ENCODE measurements at regions not wholly inside any gene's neighbourhood (a gene's known extent, or its start where the extent isn't known, plus 50 kb on each side); places are given as distances from the start of the nearest gene placed in this dataset.

DNA sequence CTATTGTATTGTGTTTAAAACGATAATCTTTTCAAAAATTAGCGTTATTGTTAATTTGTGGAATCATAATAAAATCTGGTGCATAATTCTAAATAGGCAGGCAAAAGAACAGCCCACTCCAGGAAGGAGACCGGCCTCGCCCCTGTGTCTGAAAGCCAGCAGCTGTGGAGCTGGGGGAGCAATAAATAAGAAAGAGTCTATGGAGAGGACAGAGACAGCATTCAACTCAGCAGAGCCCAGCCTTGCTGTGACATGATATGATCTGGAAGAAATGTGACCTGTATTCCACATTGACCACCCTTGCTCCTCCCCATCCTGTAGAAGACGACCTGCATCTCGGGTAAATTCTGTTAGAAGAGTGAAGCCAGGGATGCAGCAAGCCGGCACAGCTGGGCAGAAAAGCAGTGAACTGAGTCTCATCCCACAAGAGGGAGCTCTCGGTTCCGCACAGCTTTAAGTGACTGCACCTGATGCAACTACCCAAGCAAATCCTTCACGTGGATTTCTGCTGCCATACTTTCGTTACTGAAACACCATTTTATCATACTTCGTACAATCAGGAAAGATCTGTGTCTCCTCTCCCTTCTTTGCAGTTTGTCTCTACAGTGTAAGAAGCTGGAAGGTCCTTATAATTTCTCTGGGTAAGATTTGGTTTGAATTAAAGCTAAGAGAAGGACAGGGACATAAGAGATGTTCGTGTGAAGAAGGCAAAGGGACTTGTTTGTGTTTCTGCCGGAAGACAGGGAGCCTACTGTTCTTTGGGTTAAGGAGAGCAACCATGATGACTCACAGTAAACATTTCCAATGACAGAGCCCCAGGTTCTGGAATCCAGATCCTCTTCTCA lies 427.1 kb downstream of the GPAM start:
- Histone ChIP-seq H3K4me1 (ENCODE audit: control insufficient read depth in 2 of 2, insufficient read depth in 2 of 2, low read length in 1 of 2) (no peaks in the 10 kb centered on the region), H3K27me3 (ENCODE audit: control insufficient read depth in 1 of 2, insufficient read depth in 2 of 2, low read length in 2 of 2) (no peaks in the 10 kb centered on the region), H3K4me3 (ENCODE audit: low read depth in 1 of 2, low read length in 2 of 2) (no peak overlapping the region), H3K27ac (ENCODE audit: low read depth in 2 of 2, low read length in 1 of 2) (no peak overlapping the region), H3K36me3 (ENCODE audit: control insufficient read depth in 2 of 2, insufficient read depth in 2 of 2, low read length in 1 of 2) (no peaks in the 10 kb centered on the region), H3K9me3 (ENCODE audit: control insufficient read depth in 2 of 2, insufficient read depth in 1 of 2, low read depth in 1 of 2, low read length in 1 of 2) (no peaks in the 10 kb centered on the region)
- 33 to 36% methylated on average over 14 of the region's 14 CpGs for WGBS, 2 donors

DNA sequence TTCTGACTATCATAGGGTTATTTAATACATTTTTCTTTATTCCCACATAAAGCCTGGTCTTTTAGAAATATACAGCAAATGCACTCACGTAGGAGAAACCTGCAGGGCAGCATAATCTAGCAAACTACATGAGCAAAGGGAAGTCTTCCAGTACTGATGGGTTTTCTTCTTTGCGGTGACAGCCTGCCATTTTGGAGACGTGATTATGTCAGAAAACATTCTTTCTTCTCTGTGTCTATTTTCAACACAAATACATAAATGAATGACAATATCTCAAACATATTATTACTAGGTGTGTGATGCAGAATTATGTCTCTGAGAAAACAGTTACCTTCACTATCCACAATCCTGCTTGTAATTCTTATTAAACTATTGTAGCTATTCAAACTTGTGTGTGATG lies 425.0 kb downstream of the GPAM start:
- H3K9me3 ChIP-seq (ENCODE audit: control insufficient read depth in 2 of 2, insufficient read depth in 1 of 2, low read depth in 1 of 2, low read length in 1 of 2), result no peaks in the 10 kb centered on the region
- H3K4me1 ChIP-seq (ENCODE audit: control insufficient read depth in 2 of 2, insufficient read depth in 2 of 2, low read length in 1 of 2), result no peaks in the 10 kb centered on the region
- H3K27me3 ChIP-seq (ENCODE audit: control insufficient read depth in 1 of 2, insufficient read depth in 2 of 2, low read length in 2 of 2), result no peaks in the 10 kb centered on the region
- no peaks in the 10 kb centered on the region for H3K36me3 ChIP-seq (ENCODE audit: control insufficient read depth in 2 of 2, insufficient read depth in 2 of 2, low read length in 1 of 2)
- no peak overlapping the region for H3K27ac ChIP-seq (ENCODE audit: low read depth in 2 of 2, low read length in 1 of 2)
- H3K4me3 ChIP-seq (ENCODE audit: low read depth in 1 of 2, low read length in 2 of 2), result no peak overlapping the region
- WGBS, 2 donors, result 82 to 86% methylated on average over 3 of the region's 3 CpGs

DNA sequence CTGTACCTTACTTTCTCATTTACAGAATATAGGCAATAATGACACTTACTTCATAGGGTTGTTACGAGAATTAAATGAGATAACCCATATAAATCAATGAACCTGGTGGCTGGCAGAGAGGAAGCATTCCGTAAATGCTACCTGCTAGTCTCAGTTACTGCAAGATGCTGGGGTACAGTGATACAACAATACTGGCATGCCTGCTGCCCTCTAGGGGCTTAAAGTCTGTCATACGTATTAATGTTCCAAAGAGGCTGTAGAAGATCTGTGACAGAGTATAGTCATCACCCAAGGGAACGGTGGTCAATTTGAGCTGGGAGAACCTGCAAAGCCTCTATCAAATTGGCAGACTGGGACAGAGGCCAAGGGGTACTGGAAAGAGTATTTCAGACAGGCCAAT lies 421.5 kb downstream of the GPAM start:
- Histone ChIP-seq H3K27me3 (ENCODE audit: control insufficient read depth in 1 of 2, insufficient read depth in 2 of 2, low read length in 2 of 2) (no peaks in the 10 kb centered on the region), H3K4me3 (ENCODE audit: low read depth in 1 of 2, low read length in 2 of 2) (no peak overlapping the region), H3K4me1 (ENCODE audit: control insufficient read depth in 2 of 2, insufficient read depth in 2 of 2, low read length in 1 of 2) (no peaks in the 10 kb centered on the region), H3K27ac (ENCODE audit: low read depth in 2 of 2, low read length in 1 of 2) (no peak overlapping the region), H3K9me3 (ENCODE audit: control insufficient read depth in 2 of 2, insufficient read depth in 1 of 2, low read depth in 1 of 2, low read length in 1 of 2) (no peaks in the 10 kb centered on the region), H3K36me3 (ENCODE audit: control insufficient read depth in 2 of 2, insufficient read depth in 2 of 2, low read length in 1 of 2) (no peaks in the 10 kb centered on the region)
- 86 to 91% methylated on average over 4 of the region's 4 CpGs for WGBS, 2 donors

DNA sequence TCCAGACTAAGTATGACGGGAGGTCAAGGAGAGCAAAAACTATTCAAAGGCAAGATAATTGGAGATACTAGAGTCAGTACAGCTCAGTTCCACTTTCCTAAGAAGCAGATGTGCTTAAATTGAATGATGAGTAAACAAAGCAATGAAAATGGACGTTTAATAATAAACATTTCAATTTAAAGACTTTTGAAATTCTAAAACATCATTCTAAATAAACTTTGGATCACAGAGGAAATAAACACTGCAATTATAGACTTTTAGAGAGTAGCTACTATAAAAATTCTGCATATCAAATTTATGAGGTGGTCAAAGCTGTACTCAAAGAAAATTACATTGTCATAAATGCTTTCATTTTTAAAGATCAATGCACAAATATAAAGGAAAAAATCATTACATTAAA lies 418.3 kb downstream of the GPAM start:
- Histone ChIP-seq H3K27me3 (ENCODE audit: control insufficient read depth in 1 of 2, insufficient read depth in 2 of 2, low read length in 2 of 2) (no peaks in the 10 kb centered on the region), H3K36me3 (ENCODE audit: control insufficient read depth in 2 of 2, insufficient read depth in 2 of 2, low read length in 1 of 2) (no peaks in the 10 kb centered on the region), H3K9me3 (ENCODE audit: control insufficient read depth in 2 of 2, insufficient read depth in 1 of 2, low read depth in 1 of 2, low read length in 1 of 2) (no peaks in the 10 kb centered on the region), H3K4me1 (ENCODE audit: control insufficient read depth in 2 of 2, insufficient read depth in 2 of 2, low read length in 1 of 2) (no peaks in the 10 kb centered on the region), H3K4me3 (ENCODE audit: low read depth in 1 of 2, low read length in 2 of 2) (no peak overlapping the region), H3K27ac (ENCODE audit: low read depth in 2 of 2, low read length in 1 of 2) (no peak overlapping the region)
- WGBS, 2 donors, result 41 to 50% methylated on average over 2 of the region's 2 CpGs

DNA sequence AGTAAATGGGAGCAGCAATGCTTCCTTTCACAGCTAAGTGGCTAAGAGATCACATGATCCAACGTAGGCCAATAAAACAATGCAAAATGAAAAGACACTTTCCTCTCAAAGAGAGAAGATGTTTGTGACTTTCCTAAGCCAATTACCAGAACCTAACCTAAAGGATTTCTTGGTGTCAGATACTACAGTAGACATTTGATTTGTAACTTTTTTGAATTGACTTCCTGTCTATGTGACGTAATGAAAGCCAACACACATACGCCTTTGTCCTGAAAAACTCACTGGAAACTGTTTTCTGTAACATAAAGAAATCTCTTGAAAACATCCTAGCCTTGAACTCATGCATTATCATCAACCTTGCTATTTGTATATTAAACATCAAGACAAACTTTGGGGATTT lies 417.1 kb downstream of the GPAM start:
- Histone ChIP-seq H3K4me1 (ENCODE audit: control insufficient read depth in 2 of 2, insufficient read depth in 2 of 2, low read length in 1 of 2) (no peaks in the 10 kb centered on the region), H3K4me3 (ENCODE audit: low read depth in 1 of 2, low read length in 2 of 2) (no peak overlapping the region), H3K27ac (ENCODE audit: low read depth in 2 of 2, low read length in 1 of 2) (no peak overlapping the region), H3K36me3 (ENCODE audit: control insufficient read depth in 2 of 2, insufficient read depth in 2 of 2, low read length in 1 of 2) (no peaks in the 10 kb centered on the region), H3K9me3 (ENCODE audit: control insufficient read depth in 2 of 2, insufficient read depth in 1 of 2, low read depth in 1 of 2, low read length in 1 of 2) (no peaks in the 10 kb centered on the region), H3K27me3 (ENCODE audit: control insufficient read depth in 1 of 2, insufficient read depth in 2 of 2, low read length in 2 of 2) (no peaks in the 10 kb centered on the region)
- 53 to 71% methylated on average over 3 of the region's 3 CpGs for WGBS, 2 donors

DNA sequence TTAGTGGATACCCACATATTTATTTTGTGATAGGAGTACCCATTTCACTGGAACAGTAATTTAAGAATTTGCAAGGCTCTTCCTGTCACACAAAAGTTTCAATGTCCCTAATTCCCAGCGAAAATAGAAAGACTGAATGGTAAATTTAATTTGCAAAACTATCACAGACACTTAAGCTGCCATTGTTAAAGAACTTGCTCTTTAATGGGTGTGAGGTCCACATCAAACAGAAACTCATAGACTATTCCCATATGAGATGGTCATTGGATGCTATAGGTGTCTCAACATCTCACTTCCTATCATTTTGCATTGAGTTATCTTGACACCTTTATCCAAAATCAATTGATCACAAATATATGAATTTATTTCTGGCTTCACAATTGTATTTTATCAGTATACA lies 415.9 kb downstream of the GPAM start:
- no peak overlapping the region for H3K27ac ChIP-seq (ENCODE audit: low read depth in 2 of 2, low read length in 1 of 2)
- no peaks in the 10 kb centered on the region for H3K9me3 ChIP-seq (ENCODE audit: control insufficient read depth in 2 of 2, insufficient read depth in 1 of 2, low read depth in 1 of 2, low read length in 1 of 2)
- H3K27me3 ChIP-seq (ENCODE audit: control insufficient read depth in 1 of 2, insufficient read depth in 2 of 2, low read length in 2 of 2), result peaks cover 0 to 2% of the 10 kb centered on the region in 2 donors
- H3K4me3 ChIP-seq (ENCODE audit: low read depth in 1 of 2, low read length in 2 of 2), result no peak overlapping the region
- H3K36me3 ChIP-seq (ENCODE audit: control insufficient read depth in 2 of 2, insufficient read depth in 2 of 2, low read length in 1 of 2), result no peaks in the 10 kb centered on the region
- H3K4me1 ChIP-seq (ENCODE audit: control insufficient read depth in 2 of 2, insufficient read depth in 2 of 2, low read length in 1 of 2), result no peaks in the 10 kb centered on the region
- WGBS, 2 donors, result 47 to 58% methylated on average over 1 of the region's 1 CpG

DNA sequence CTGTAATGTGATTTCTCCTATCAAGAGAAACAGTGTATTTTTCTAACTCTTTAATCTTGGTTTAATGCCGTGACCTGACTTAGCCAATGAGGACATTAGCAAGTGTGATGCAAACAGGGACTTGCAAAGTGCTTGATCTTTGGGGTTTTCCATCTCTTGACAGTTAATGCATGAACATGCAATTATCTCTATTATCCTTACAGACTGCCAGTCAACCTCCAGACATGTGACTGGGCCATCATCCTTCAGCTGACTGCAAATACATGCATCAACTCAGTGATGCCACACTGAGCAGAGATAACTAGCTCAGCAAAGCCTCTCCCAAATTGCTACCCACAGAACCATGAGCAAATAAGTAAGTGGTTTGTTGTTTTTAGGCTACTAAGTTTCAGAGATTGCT lies 409.6 kb downstream of the GPAM start:
- Histone ChIP-seq H3K27me3 (ENCODE audit: control insufficient read depth in 1 of 2, insufficient read depth in 2 of 2, low read length in 2 of 2) (peaks cover 0 to 2% of the 10 kb centered on the region in 2 donors), H3K4me1 (ENCODE audit: control insufficient read depth in 2 of 2, insufficient read depth in 2 of 2, low read length in 1 of 2) (no peaks in the 10 kb centered on the region), H3K36me3 (ENCODE audit: control insufficient read depth in 2 of 2, insufficient read depth in 2 of 2, low read length in 1 of 2) (no peaks in the 10 kb centered on the region), H3K27ac (ENCODE audit: low read depth in 2 of 2, low read length in 1 of 2) (no peak overlapping the region), H3K9me3 (ENCODE audit: control insufficient read depth in 2 of 2, insufficient read depth in 1 of 2, low read depth in 1 of 2, low read length in 1 of 2) (no peaks in the 10 kb centered on the region), H3K4me3 (ENCODE audit: low read depth in 1 of 2, low read length in 2 of 2) (no peak overlapping the region)
- WGBS, 2 donors, result 84 to 90% methylated on average over 1 of the region's 1 CpG

DNA sequence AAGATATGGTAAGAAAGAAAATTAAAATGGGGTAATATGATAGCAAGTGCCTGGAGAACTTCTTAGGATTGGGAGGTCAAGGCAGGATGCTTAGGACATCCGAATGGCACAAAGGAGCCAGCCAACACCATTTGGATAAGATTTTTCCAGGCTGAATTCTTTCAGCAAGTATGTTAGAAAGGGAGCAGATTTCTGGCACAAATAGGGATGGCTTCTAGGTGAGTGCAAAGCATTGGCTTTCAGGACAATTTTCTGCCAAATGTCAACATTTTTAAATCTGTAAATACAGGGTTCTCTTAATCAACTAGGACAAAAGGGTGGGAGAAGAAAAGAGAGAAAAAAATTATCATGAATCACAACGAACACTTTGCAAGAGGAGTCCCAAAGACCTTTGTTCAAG lies 409.1 kb downstream of the GPAM start:
- H3K4me3 ChIP-seq (ENCODE audit: low read depth in 1 of 2, low read length in 2 of 2), result no peak overlapping the region
- H3K9me3 ChIP-seq (ENCODE audit: control insufficient read depth in 2 of 2, insufficient read depth in 1 of 2, low read depth in 1 of 2, low read length in 1 of 2), result no peaks in the 10 kb centered on the region
- no peaks in the 10 kb centered on the region for H3K36me3 ChIP-seq (ENCODE audit: control insufficient read depth in 2 of 2, insufficient read depth in 2 of 2, low read length in 1 of 2)
- no peaks in the 10 kb centered on the region for H3K4me1 ChIP-seq (ENCODE audit: control insufficient read depth in 2 of 2, insufficient read depth in 2 of 2, low read length in 1 of 2)
- no peak overlapping the region for H3K27ac ChIP-seq (ENCODE audit: low read depth in 2 of 2, low read length in 1 of 2)
- H3K27me3 ChIP-seq (ENCODE audit: control insufficient read depth in 1 of 2, insufficient read depth in 2 of 2, low read length in 2 of 2), result peaks cover 0 to 2% of the 10 kb centered on the region in 2 donors
- WGBS, 2 donors, result 61 to 63% methylated on average over 2 of the region's 2 CpGs

DNA sequence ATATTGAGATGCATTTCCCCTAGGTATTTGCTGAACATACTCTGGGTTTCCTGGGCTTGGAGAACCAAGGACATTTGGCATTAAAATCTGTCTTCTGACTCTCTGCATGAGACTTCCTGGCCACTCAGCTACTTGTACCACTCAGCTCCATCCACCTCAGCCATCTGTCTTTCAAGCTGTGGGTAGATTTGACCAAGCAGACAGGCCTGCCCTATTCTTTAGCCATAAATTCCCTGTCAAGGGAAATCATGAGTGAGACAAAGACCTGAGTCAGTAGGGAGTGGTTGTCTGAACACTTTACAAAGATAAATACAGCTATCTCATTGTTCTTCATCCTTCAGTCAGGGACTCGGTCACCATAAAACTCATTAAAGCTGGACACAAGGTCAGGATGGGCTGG lies 399.1 kb downstream of the GPAM start:
- no peak overlapping the region for H3K27ac ChIP-seq (ENCODE audit: low read depth in 2 of 2, low read length in 1 of 2)
- no peaks in the 10 kb centered on the region for H3K9me3 ChIP-seq (ENCODE audit: control insufficient read depth in 2 of 2, insufficient read depth in 1 of 2, low read depth in 1 of 2, low read length in 1 of 2)
- no peaks in the 10 kb centered on the region for H3K36me3 ChIP-seq (ENCODE audit: control insufficient read depth in 2 of 2, insufficient read depth in 2 of 2, low read length in 1 of 2)
- 58 to 71% methylated on average over 1 of the region's 1 CpG for WGBS, 2 donors
- H3K4me1 ChIP-seq (ENCODE audit: control insufficient read depth in 2 of 2, insufficient read depth in 2 of 2, low read length in 1 of 2), result no peaks in the 10 kb centered on the region
- no peaks in the 10 kb centered on the region for H3K27me3 ChIP-seq (ENCODE audit: control insufficient read depth in 1 of 2, insufficient read depth in 2 of 2, low read length in 2 of 2)
- H3K4me3 ChIP-seq (ENCODE audit: low read depth in 1 of 2, low read length in 2 of 2), result no peak overlapping the region

DNA sequence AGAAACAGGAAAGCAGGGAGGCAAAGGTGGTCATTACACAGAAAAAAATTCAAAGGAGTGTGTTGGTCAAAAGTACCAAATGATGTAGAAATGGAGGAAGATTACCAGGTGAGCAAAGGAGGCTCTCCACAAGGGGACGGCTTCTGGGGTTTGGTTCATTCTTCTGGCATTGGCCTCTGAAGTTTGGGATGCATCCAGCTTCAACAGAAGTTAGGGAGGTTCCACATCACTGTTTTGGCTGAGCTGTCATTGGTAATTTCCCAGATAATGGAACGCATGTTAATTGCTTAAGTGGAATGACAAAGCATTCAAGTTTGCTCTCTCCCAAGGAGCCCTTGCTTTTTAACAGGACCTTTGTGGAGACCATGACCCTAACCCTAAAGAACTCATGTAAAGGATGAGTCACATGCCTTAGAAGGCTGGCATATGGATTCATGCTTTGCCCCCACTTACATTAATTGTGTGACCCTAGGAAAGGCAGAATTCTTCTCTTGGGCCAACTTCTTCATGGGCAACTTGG lies 398.6 kb downstream of the GPAM start:
- Histone ChIP-seq H3K4me1 (ENCODE audit: control insufficient read depth in 2 of 2, insufficient read depth in 2 of 2, low read length in 1 of 2) (no peaks in the 10 kb centered on the region), H3K27me3 (ENCODE audit: control insufficient read depth in 1 of 2, insufficient read depth in 2 of 2, low read length in 2 of 2) (no peaks in the 10 kb centered on the region)
- 47 to 65% methylated on average over 2 of the region's 2 CpGs for WGBS, 2 donors

More for the DNA sequence above, 398.6 kb downstream of the GPAM start:
- no peaks in the 10 kb centered on the region for H3K36me3 ChIP-seq (ENCODE audit: control insufficient read depth in 2 of 2, insufficient read depth in 2 of 2, low read length in 1 of 2)
- no peak overlapping the region for H3K4me3 ChIP-seq (ENCODE audit: low read depth in 1 of 2, low read length in 2 of 2)
- no peaks in the 10 kb centered on the region for H3K9me3 ChIP-seq (ENCODE audit: control insufficient read depth in 2 of 2, insufficient read depth in 1 of 2, low read depth in 1 of 2, low read length in 1 of 2)
- H3K27ac ChIP-seq (ENCODE audit: low read depth in 2 of 2, low read length in 1 of 2), result no peak overlapping the region

All from esophagus (tissue), 2 donors.